ENCODE measurements at regions not wholly inside any gene's neighbourhood (a gene's known extent, or its start where the extent isn't known, plus 50 kb on each side); places are given as distances from the start of the nearest gene placed in this dataset.

DNA sequence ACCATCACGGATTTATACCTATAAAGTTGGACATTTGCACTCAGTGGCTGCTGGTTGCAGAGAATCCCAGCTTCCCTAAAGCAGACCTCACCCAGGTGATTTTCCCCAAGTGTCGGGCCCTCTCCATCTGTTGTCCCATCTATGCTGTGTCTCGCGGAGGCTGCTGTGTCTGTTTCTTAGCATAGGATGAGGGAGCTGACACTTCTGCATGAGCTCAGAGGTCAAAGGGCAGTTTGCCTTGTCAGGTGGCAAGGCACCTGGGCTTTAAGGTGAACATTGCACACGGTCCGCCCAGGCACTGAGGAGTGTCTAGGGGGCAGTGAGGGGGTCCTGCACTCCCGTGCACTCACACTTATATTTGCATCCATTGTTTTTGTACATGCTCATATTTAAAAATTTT is 151.6 kb downstream of the ZIC5 start:
- DNase-seq, result no peak

- no peak for DNase-seq
Observed at GRCh38 chr13:99816321-99816720, 155.2 kb downstream of the ZIC5 start.

DNA sequence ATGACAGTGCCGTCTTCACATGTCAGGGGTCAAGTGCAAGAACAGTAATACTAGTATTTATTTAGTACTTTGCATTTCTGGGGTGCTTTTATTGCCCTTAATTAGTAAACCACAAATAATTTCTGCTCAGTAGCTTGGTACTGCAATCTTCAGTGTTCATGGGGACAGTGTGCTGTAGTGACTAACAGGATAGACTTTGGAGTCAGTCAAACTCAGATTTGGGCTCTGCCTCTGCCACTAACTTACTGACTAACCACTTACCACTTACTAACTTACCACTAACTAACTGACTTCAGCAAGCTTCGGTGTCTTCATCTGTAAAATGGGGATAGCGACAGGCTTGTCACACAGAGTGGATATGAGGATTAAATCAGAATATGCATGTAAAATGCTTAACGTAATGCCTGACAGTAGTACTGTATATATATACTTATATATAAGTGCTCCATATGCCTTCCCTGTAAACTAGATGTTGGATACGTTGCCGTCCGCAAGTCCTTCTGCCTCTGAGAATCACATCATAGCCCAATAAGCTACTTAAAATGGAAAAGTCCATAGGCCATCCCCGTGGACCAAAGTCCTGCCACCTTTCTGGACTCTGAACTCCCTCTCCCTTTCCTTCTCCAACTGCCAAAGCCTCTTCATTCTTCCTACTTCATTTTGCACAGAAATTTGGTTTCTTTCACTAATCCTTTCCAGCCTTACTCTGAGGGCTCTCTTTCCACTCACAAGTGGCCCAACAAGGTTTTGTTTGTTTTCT is 158.1 kb downstream of the ZIC5 start:
- DNase-seq, result no peak

GRCh38 chr13:99812625-99813024 is 158.9 kb downstream of the ZIC5 start:
- DNase-seq, result no peak

- DNase-seq, result no peak
Observed at GRCh38 chr13:99811067-99811700, 160.4 kb downstream of the ZIC5 start.

DNA sequence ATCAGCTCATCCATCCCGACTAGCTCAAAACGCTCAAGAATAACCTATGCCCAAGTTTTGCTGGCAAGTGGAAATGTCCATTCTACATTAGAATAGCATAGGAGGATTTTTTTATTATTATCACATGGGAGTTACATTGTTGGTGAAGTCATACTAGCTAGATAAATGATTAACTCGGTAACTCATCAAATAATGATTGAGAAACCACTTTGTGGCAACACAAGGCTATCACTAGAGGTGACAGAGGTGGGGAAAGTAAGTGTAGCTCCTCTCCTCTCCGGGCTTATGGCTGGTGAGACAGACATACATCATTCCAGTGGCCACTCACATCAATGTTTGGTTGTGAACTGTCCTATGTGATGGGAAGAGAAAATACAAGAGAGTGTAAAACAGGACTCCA is 161.6 kb downstream of the ZIC5 start:
- DNase-seq, result no peak

- DNase-seq, result no peak
Observed at GRCh38 chr13:99809496-99809895, 162.1 kb downstream of the ZIC5 start.

- no peak for DNase-seq
Observed at GRCh38 chr13:99808786-99809185, 162.8 kb downstream of the ZIC5 start.

- no peak for DNase-seq
Observed at GRCh38 chr13:99806671-99807070, 164.9 kb downstream of the ZIC5 start.

GRCh38 chr13:99805361-99805760 is 166.2 kb downstream of the ZIC5 start:
- no peak for DNase-seq

DNA sequence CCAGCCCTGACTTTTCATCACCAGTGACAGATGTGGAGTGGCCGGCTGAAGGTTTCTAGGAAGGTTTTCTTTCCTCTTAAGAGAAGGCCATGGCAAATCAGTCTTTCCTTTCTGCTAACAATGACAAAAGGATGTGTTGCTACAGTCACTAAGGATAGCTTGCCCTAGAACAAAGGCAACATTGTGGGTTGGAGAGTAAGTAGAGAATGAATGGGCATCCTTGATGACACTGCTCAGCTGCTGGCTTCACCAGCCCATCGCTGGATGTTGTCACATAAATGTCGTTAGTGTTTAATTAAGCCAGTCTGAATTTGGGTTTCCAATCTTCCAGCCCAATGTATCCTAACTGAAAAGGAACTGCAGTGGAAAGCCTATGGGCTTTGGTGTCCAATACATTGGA is 168.4 kb downstream of the ZIC5 start:
- DNase-seq, result no peak

- no peak for DNase-seq
Observed at GRCh38 chr13:99802416-99802815, 169.2 kb downstream of the ZIC5 start.

GRCh38 chr13:99800951-99801350 is 170.6 kb downstream of the ZIC5 start:
- no peak for DNase-seq

- no peak for DNase-seq
Observed at GRCh38 chr13:99800011-99800410, 171.6 kb downstream of the ZIC5 start.

DNA sequence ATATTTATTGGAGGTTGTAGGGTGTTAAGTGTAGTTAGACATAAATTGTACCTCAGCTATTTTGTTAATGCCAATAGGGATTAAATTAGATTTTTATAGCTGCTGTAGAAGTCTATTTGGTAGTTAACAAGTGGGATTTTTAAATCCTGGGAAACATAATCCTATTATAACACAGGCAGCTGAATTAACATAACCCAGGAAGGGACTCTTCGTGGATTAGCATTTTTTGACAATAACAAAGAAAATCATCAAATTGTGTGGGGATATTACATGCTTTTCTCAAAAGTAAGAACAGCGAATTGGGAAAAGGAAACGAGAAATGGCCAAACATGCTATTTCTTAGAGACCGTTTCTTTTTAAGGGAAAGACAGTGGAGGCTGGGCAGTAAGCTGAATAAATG is 172.8 kb downstream of the ZIC5 start:
- no peak for DNase-seq

GRCh38 chr13:99797691-99798090 is 173.9 kb downstream of the ZIC5 start:
- no peak for DNase-seq

- DNase-seq, result no peak
Observed at GRCh38 chr13:99796175-99796819, 175.3 kb downstream of the ZIC5 start.

DNA sequence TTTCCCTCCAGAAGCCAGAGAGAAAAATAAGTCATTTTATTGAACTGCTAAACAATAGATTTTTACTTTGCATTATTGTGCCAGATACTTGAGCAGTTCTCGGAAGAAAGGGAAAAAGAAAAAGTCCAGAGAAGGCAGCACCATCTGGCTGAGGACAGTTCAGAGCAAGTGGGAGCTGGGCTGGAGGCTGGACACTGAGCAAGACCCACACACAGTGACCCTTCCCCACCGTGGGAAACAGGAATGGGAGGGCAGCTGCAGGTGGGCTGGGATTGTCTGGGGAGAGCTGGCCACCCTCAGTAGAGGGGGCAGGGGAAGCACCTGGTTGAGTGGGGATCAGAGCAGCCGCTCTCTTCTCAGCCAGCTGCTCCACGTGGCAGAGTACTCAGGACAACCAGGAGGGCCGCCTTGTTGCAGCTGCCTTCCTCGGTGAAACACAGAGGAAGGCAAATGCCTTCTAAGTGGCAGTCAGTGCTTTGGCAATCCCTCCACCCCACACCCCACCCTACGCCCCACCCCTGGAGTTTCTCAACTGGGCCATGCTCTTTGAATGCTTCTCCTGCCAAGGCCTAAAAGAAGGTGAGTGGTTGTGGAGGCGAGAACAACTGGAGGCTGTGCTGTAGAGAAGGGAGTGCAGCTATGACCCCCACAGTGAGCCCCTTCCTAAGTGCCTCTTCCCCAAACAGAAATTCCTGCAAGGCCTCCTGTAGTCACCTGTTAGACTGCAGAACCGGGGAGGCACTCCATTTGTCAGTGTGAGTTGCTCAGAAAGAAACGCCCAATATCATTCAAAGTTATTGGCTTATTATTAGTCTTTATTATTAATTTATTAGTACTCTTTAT is 179.3 kb downstream of the ZIC5 start:
- DNase-seq, result no peak

- DNase-seq, result no peak
Observed at GRCh38 chr13:99782669-99783068, 188.9 kb downstream of the ZIC5 start.

GRCh38 chr13:99778500-99778899 is 193.1 kb downstream of the ZIC5 start:
- no peak for DNase-seq

- no peak for DNase-seq
Observed at GRCh38 chr13:99777873-99778272, 193.7 kb downstream of the ZIC5 start.

DNA sequence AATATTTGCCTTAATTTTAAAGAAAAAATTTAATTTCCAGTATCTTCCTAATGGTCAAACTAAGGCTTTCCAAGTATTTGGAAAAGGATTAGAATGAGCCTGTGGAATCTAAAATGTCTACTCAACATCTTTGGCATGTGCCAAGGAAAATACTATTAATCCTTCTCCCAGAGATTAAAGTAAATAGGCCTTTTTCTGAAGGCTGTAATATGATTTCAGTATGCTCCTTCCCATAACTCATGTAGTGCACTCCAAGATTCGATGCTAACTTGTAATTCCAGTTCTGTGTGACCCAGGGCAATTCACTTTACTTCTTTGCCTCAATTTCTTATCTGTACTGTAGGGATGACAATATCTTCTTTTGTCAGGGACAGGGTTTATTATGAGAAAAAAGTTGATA is 196.9 kb downstream of the ZIC5 start:
- DNase-seq, result no peak

GRCh38 chr13:99768986-99769385 is 202.6 kb downstream of the ZIC5 start:
- DNase-seq, result no peak

Data from NCI-H1105 treated with DMSO at 0.1 percent for 48 hours (cell line).